ENCODE measurements at regions not wholly inside any gene's neighbourhood (a gene's known extent, or its start where the extent isn't known, plus 50 kb on each side); places are given as distances from the start of the nearest gene placed in this dataset.

GRCh38 chr14:59020382-59020781 is 168.1 kb upstream of the DAAM1 start:
- Mint-ChIP-seq H3K36me3 (no peaks in the 10 kb centered on the region), H3K27me3 (ENCODE audit: low read depth in 3 of 3) (peaks cover 0 to 2% (median 1%) of the 10 kb centered on the region in 3 donors), H3K4me1 (no peaks in the 10 kb centered on the region), H3K9me3 (no peaks in the 10 kb centered on the region), H3K27ac (no peak overlapping the region), H3K4me3 (no peak overlapping the region)
- H3K9me3 ChIP-seq (replicated peaks in 1 of 2; ENCODE audit: control insufficient read depth in 1 of 2, insufficient read depth in 1 of 2, low read length in 2 of 2) = no peaks in the 10 kb centered on the region
- no CpG with 5 or more reads among the region's 1 CpG for WGBS (ENCODE audit: insufficient coverage)
- DNase-seq = no peak
- H3K27ac ChIP-seq (ENCODE audit: low read depth in 1 of 2, low read length in 2 of 2) = no peak overlapping the region
- no peak overlapping the region for H3K9ac ChIP-seq (ENCODE audit: insufficient read depth, low read length, poor library complexity, severe bottlenecking)
- H4K20me1 ChIP-seq (ENCODE audit: insufficient read depth, low read length) = no peaks in the 10 kb centered on the region
- no peak overlapping the region for H3K4me3 ChIP-seq (replicated peaks in 1 of 3; ENCODE audit: low read depth in 2 of 3, low read length in 3 of 3)
- intact Hi-C loops (cut with micrococcal nuclease) = no loop called here
- no peaks in the 10 kb centered on the region for H3K4me1 ChIP-seq (ENCODE audit: control insufficient read depth in 1 of 2, insufficient read depth in 2 of 2, low read length in 2 of 2)
- peak; percentile 44 for TF ChIP-seq CTCF (IDR thresholded peaks at IDR 0.05)
- no peaks in the 10 kb centered on the region for H3K36me3 ChIP-seq (replicated peaks in 1 of 2; ENCODE audit: control insufficient read depth in 1 of 2, insufficient read depth in 2 of 2, low read length in 2 of 2)
- H3K4me2 ChIP-seq (replicated peaks; ENCODE audit: extremely low read depth, low read length, poor library complexity, severe bottlenecking) = no peak overlapping the region
- no peaks in the 10 kb centered on the region for H3K27me3 ChIP-seq (ENCODE audit: control insufficient read depth in 2 of 2, insufficient read depth in 2 of 2, low read length in 2 of 2)
- no peak overlapping the region for H2AFZ ChIP-seq (ENCODE audit: insufficient read depth, low read depth, low read length, poor library complexity, severe bottlenecking)
- no peaks in the 10 kb centered on the region for H3K79me2 ChIP-seq (ENCODE audit: insufficient read depth, low read length)

- Histone ChIP-seq H3K9ac (ENCODE audit: insufficient read depth, low read length, poor library complexity, severe bottlenecking) (no peak overlapping the region), H3K79me2 (ENCODE audit: insufficient read depth, low read length) (no peaks in the 10 kb centered on the region), H3K4me2 (replicated peaks; ENCODE audit: extremely low read depth, low read length, poor library complexity, severe bottlenecking) (no peak overlapping the region), H3K27me3 (ENCODE audit: control insufficient read depth in 2 of 2, insufficient read depth in 2 of 2, low read length in 2 of 2) (no peaks in the 10 kb centered on the region), H3K36me3 (replicated peaks in 1 of 2; ENCODE audit: control insufficient read depth in 1 of 2, insufficient read depth in 2 of 2, low read length in 2 of 2) (no peaks in the 10 kb centered on the region), H3K4me3 (replicated peaks in 1 of 3; ENCODE audit: low read depth in 2 of 3, low read length in 3 of 3) (no peak overlapping the region), H3K27ac (ENCODE audit: low read depth in 1 of 2, low read length in 2 of 2) (no peak overlapping the region), H3K9me3 (replicated peaks in 1 of 2; ENCODE audit: control insufficient read depth in 1 of 2, insufficient read depth in 1 of 2, low read length in 2 of 2) (no peaks in the 10 kb centered on the region), H3K4me1 (ENCODE audit: control insufficient read depth in 1 of 2, insufficient read depth in 2 of 2, low read length in 2 of 2) (no peaks in the 10 kb centered on the region), H4K20me1 (ENCODE audit: insufficient read depth, low read length) (no peaks in the 10 kb centered on the region), H2AFZ (ENCODE audit: insufficient read depth, low read depth, low read length, poor library complexity, severe bottlenecking) (no peak overlapping the region)
- no peaks in the 10 kb centered on the region for H3K9me3 Mint-ChIP-seq
- intact Hi-C loops (cut with micrococcal nuclease) = no loop called here
- H3K4me3 Mint-ChIP-seq = no peak overlapping the region
- H3K36me3 Mint-ChIP-seq = no peaks in the 10 kb centered on the region
- DNase-seq = no peak
- no peak for TF ChIP-seq CTCF (IDR thresholded peaks at IDR 0.05)
- no peak overlapping the region for H3K27ac Mint-ChIP-seq
- no peaks in the 10 kb centered on the region for H3K4me1 Mint-ChIP-seq
- no peaks in the 10 kb centered on the region for H3K27me3 Mint-ChIP-seq (ENCODE audit: low read depth in 3 of 3)
- 90% methylated on average over 3 of the region's 4 CpGs for WGBS (ENCODE audit: insufficient coverage)
These were observed 166.3 kb upstream of the DAAM1 start for GRCh38 chr14:59022144-59022543.

All from CD14-positive monocyte (primary cell).